Activated T-helper 1 cell treated with anti-CD3 and anti-CD28 coated beads, Interleukin-12 subunit alpha, Interleukin-12 subunit beta, Interleukin-2, Interleukin-4 antibody, amounts not matched to agents 30 ng/mL and 10 ng/mL and 1 ng/mL, durations not matched to agents 14 hours and 24 hours and 36 hours (primary cell): ENCODE measurements at regions not wholly inside any gene's neighbourhood (a gene's known extent, or its start where the extent isn't known, plus 50 kb on each side); places are given as distances from the start of the nearest gene placed in this dataset.

Experiments
- DNase-seq: peaks from one replicate; pipeline ENCODE4 v3.0.0; 2021; ENCODE audit warnings: low spot score
- H3K27ac Mint-ChIP-seq: one replicate; pipeline ENCODE4 v1.8.0; 2021; ENCODE audit warnings: mild to moderate bottlenecking, mixed read lengths
- H3K27me3 Mint-ChIP-seq: one replicate; pipeline ENCODE4 v1.8.0; 2022; ENCODE audit warnings: mild to moderate bottlenecking, moderate library complexity, mixed read lengths; ENCODE audit not compliant: insufficient read depth
- H3K36me3 Mint-ChIP-seq: one replicate; pipeline ENCODE4 v1.8.0; 2021; ENCODE audit warnings: low read depth, mixed read lengths
- H3K4me1 Mint-ChIP-seq: one replicate; pipeline ENCODE4 v1.8.0; 2021; ENCODE audit warnings: low read depth, mixed read lengths
- H3K4me3 Mint-ChIP-seq: one replicate; pipeline ENCODE4 v1.8.0; 2021; ENCODE audit warnings: mild to moderate bottlenecking, moderate library complexity, mixed read lengths
- H3K9me3 Mint-ChIP-seq: one replicate; pipeline ENCODE4 v1.8.0; 2021; ENCODE audit warnings: mixed read lengths
- intact Hi-C: fragments of 100-400 bp; cut with micrococcal nuclease; formaldehyde crosslinking; loops from one replicate; pipeline ENCODE4 v1.15.1; 2024

DNA sequence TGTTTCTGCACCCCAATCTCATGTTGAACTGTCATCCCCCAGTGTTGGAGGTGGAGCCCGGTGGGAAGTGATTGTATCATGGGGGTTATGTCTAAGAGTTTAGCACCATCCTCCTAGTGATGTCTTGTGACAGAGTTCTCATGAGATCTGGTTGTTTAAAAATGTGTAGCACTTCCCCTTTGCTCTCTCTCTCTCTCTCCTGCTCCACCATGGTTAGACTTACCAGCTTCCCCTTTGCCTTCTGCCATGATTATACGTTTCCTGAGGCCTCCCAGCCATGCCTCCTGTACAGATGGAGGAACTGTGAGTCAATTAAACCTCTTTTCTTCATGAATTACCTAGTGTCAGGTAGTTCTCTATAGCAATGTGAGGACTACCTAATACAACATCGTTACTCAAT, 396.9 kb upstream of the LRATD1 start:
- no peaks in the 10 kb centered on the region for H3K27me3 Mint-ChIP-seq
- H3K36me3 Mint-ChIP-seq: no peaks in the 10 kb centered on the region
- no peaks in the 10 kb centered on the region for H3K9me3 Mint-ChIP-seq
- intact Hi-C loops: no loop called here
- H3K4me3 Mint-ChIP-seq: no peak overlapping the region
- DNase-seq: no peak
- no peaks in the 10 kb centered on the region for H3K4me1 Mint-ChIP-seq
- no peak overlapping the region for H3K27ac Mint-ChIP-seq

DNA sequence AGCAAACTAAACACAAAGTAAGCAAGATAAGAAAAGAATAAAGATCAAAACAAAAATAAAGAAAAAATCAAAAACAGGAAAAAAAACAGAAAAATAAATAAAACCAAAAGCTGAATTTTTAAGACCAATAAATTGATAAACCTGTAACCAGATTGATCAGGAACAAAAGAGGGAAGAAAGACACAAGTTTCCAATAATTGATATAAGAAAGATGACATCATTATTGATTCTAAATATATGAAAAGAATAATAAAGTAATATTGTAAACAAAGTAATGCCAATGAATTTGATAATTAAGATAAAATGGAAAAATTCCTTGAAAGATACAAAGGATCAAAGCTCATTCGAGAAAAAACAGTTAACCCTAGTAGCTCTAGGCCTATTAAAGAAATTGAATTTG, 394.6 kb upstream of the LRATD1 start:
- no peak overlapping the region for H3K27ac Mint-ChIP-seq
- H3K4me3 Mint-ChIP-seq: no peak overlapping the region
- no peaks in the 10 kb centered on the region for H3K4me1 Mint-ChIP-seq
- H3K9me3 Mint-ChIP-seq: peaks cover 6% of the 10 kb centered on the region
- H3K27me3 Mint-ChIP-seq: no peaks in the 10 kb centered on the region
- no peaks in the 10 kb centered on the region for H3K36me3 Mint-ChIP-seq
- no peak for DNase-seq
- intact Hi-C loops: no loop called here

DNA sequence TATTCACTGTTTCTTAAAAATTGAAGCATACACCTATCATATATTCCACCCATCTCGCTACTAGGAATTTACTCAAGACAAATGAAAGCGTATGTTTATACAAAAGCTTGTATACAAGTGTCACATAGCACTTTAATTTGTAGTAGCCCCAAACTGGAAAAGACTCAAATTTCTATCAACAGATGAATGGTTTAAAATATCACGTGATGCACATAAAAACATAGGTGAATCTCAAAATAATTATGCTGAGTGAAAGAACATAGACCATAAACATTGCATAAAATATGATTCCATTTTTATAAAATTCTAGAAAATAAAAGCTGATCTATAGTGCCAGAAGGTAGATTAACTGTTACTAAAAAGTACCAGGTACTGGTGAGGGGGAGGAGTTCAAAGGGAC, 392.9 kb upstream of the LRATD1 start:
- Mint-ChIP-seq H3K4me1 (no peaks in the 10 kb centered on the region), H3K27ac (no peak overlapping the region)
- intact Hi-C loops: no loop called here

DNA sequence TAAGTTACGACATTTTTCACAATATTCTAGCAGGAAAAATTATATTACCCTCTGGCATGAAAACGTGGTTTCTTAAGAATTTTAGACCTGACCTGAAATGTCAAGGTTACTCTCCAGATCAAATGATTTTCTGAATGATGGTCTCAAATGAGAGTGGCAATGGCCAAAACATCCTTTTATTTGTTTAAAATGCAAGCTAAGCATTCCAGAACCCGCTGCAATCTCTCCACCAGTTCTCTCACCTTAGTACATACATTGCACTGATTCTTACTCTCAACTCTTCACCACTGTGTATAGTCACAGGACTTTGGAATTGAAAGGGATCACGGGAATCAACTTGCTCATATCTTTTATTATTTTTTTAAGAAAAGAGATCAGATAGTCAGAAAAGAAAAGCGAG, 391.6 kb upstream of the LRATD1 start:
- intact Hi-C loops: no loop called here
- Mint-ChIP-seq H3K27me3 (no peaks in the 10 kb centered on the region), H3K36me3 (no peaks in the 10 kb centered on the region), H3K27ac (no peak overlapping the region), H3K4me1 (no peaks in the 10 kb centered on the region), H3K4me3 (no peak overlapping the region), H3K9me3 (peaks cover 6% of the 10 kb centered on the region)
- DNase-seq: no peak

More for the DNA sequence above, 392.9 kb upstream of the LRATD1 start:
- Mint-ChIP-seq H3K4me3 (no peak overlapping the region), H3K36me3 (no peaks in the 10 kb centered on the region), H3K27me3 (no peaks in the 10 kb centered on the region), H3K9me3 (peaks cover 6% of the 10 kb centered on the region)
- DNase-seq: no peak

DNA sequence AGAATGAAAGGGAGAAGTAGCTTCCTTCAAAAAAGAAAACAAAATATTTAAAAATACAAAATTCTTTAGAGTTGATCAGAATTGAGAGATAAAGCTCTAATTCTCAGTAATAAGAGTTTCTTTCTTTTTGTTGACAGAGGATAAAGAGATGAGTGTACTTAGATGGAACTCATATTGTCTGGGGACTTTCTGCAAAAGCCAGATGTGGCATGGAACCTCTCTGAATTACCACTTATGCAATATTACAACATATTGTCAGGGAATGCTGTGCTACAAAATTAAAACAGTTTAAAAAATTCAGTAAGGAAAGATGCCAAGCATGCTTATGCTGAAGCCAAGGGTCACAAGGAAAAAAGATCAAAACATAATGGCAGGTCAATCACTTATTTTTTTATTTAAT, 386.6 kb upstream of the LRATD1 start:
- H3K4me3 Mint-ChIP-seq: no peak overlapping the region
- H3K27ac Mint-ChIP-seq: no peak overlapping the region
- H3K4me1 Mint-ChIP-seq: no peaks in the 10 kb centered on the region
- peaks cover 6% of the 10 kb centered on the region for H3K9me3 Mint-ChIP-seq
- no peaks in the 10 kb centered on the region for H3K36me3 Mint-ChIP-seq
- no peak for DNase-seq
- no peaks in the 10 kb centered on the region for H3K27me3 Mint-ChIP-seq
- intact Hi-C loops: no loop called here

DNA sequence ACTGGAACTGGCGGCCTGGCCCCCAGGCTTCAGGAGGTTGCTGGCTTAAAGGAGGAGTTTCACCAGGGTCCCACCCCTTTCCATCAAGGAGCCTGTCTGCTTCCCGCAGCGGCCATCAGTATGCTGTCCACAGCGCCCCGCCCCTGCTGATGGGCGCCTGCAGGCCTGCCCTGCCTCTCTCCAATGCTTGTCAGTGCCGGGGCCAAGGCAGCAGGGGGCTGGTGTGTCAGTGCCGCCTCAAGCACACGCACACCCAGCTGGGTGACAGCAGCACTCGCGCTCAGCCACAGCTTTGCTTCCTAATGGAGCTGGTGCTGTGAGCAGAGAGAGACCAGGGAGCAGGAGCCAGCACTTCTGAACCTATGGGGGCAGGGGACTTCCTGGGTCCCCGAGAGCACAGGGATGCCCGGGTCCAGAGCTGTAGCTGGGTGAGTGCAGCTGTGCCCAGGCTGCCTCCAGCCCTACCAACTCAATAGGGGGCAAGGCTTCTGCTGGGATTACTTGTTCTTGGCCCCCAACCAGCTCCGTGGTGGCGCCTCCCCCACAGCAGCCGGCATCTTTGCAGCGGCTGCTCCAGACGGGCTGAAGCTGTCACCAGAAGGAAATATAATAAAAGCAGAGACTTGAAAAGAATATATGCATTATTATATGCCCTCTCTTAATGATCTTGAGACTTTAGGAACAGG, 377.2 kb upstream of the LRATD1 start:
- intact Hi-C loops: no loop called here
- DNase-seq: no peak

DNA sequence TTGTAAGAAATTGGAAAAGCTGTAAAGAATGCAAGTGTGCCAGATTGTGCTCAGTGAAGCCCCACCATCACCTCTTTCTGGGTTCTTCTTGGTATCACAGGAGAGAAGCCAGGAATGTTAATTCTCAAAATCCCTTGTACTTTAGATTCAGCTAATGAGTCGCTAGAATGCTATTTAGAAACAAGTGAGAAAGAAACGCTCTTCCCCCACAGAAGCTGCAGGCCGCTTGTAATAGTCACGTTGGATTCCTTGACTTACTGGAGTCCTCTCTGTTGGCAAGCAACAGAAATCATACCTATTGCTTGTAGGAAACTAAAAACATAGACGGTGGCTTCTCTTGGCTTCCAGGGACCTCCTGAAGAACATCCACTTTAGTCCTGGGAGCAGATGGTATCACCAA, 375.6 kb upstream of the LRATD1 start:
- no peak for DNase-seq
- Mint-ChIP-seq H3K9me3 (no peaks in the 10 kb centered on the region), H3K4me1 (no peaks in the 10 kb centered on the region), H3K36me3 (no peaks in the 10 kb centered on the region), H3K27me3 (no peaks in the 10 kb centered on the region), H3K4me3 (no peak overlapping the region), H3K27ac (no peak overlapping the region)
- intact Hi-C loops: no loop called here

More for the DNA sequence above, 377.2 kb upstream of the LRATD1 start:
- no peaks in the 10 kb centered on the region for H3K4me1 Mint-ChIP-seq
- H3K27me3 Mint-ChIP-seq: no peaks in the 10 kb centered on the region
- no peaks in the 10 kb centered on the region for H3K9me3 Mint-ChIP-seq
- H3K4me3 Mint-ChIP-seq: no peak overlapping the region
- no peak overlapping the region for H3K27ac Mint-ChIP-seq
- H3K36me3 Mint-ChIP-seq: no peaks in the 10 kb centered on the region

DNA sequence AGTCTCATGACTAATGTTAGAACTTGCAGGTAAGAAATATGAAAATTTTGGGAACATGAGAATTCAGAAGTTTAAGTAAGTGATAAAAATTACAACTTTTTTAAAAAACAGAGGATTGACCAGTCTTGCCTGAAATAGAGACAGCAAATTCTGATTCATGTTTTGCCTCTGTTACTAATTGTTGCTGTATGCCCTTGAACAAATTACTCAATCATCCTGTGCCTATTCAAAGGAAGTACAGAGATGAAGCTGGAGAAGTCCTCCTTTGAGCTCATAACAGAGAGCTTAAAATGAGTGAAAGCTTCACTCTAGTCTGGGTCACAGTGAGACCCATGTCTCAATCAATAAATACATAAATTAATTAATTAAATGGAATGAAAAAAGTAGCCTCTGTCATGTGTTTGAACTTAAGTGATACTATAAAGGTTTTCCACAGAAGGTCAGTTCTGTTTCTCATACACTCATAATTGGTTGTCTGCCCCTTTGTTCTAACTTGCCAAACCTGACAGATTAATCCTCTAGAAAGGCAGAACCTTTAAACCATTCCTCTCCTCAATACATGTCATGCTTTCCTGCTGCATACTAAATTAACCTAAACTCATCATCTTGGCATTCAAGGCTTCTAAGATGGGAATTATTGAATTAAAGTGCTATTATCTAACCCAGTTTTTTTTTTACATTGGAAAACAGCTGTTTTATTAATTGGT, 374.6 kb upstream of the LRATD1 start:
- Mint-ChIP-seq H3K36me3 (no peaks in the 10 kb centered on the region), H3K4me1 (no peaks in the 10 kb centered on the region), H3K27ac (no peak overlapping the region)

DNA sequence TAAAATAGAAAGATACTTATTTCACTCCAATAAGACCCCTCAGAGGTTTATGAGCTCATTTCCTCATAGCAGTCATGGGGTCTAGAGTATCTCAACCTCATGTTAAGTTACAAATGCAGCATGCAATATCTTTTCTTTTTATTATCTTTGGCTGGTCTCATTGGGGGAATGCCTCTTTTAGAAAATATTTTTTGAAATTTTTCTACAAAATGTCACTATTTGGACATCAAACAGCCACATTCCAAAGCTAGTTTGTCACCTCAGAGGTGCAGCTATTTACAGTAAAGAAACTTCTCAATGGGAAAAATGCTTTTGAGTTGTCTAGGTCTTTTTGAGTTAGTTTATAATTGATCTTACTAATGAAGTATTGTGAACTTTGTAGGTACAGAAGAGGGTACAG, 370.7 kb upstream of the LRATD1 start:
- Mint-ChIP-seq H3K27me3 (no peaks in the 10 kb centered on the region), H3K4me1 (no peaks in the 10 kb centered on the region), H3K4me3 (no peak overlapping the region), H3K36me3 (no peaks in the 10 kb centered on the region), H3K9me3 (no peaks in the 10 kb centered on the region), H3K27ac (no peak overlapping the region)
- no peak for DNase-seq
- intact Hi-C loops: no loop called here

More for the DNA sequence above, 374.6 kb upstream of the LRATD1 start:
- intact Hi-C loops: no loop called here
- DNase-seq: no peak
- Mint-ChIP-seq H3K4me3 (no peak overlapping the region), H3K27me3 (no peaks in the 10 kb centered on the region), H3K9me3 (no peaks in the 10 kb centered on the region)

DNA sequence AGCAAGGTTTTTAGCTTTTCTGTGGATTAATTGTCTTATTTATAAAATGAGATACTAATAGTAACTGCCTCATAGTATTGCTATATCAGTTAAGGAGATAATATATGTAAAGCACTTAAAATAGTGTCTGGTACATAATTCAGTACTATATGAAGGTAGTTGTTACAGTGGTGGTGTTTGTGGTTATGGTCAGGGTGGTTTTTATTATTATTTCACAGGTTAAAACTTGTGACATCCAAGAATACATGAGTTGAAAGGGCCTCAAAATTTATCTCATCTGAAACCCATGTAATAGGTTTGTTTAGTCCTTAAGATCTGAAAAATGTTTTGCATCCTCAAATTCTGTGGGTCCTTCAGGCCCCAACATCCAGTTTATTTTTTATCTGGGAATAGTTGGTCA, 369.5 kb upstream of the LRATD1 start:
- H3K27me3 Mint-ChIP-seq: no peaks in the 10 kb centered on the region
- no peak overlapping the region for H3K27ac Mint-ChIP-seq
- no peaks in the 10 kb centered on the region for H3K36me3 Mint-ChIP-seq
- no peak for DNase-seq
- no peaks in the 10 kb centered on the region for H3K9me3 Mint-ChIP-seq
- no peaks in the 10 kb centered on the region for H3K4me1 Mint-ChIP-seq
- no peak overlapping the region for H3K4me3 Mint-ChIP-seq
- intact Hi-C loops: no loop called here

DNA sequence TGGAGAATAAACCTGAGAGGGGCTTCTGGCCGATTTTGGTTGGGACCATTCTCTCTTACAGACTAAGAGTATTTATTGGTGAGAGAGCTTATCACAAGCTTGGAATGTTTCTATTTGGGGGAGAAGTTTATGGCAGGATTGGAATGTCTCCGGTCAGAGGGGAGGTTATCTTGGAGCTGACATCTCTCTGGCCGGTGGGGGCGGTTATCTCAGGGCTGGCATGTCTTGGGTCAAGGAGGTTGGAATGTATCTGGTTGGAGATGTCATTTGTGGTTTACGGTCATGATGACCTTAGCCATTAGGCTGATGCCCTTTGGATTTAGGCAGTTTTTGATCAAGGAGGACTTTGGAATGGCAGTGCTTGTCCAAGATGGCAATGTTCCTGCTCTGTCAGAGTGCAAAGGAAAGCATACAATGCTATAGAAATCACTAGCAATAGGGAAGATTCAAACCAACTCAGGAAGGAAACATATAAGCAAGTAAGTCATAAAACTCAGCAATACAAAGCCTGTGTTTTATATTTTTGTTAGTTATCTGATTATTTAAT, 362.4 kb upstream of the LRATD1 start:
- intact Hi-C loops: no loop called here
- no peaks in the 10 kb centered on the region for H3K36me3 Mint-ChIP-seq
- no peaks in the 10 kb centered on the region for H3K4me1 Mint-ChIP-seq
- no peak overlapping the region for H3K27ac Mint-ChIP-seq
- DNase-seq: no peak
- H3K4me3 Mint-ChIP-seq: no peak overlapping the region
- H3K9me3 Mint-ChIP-seq: peaks cover 3% of the 10 kb centered on the region
- H3K27me3 Mint-ChIP-seq: no peaks in the 10 kb centered on the region

DNA sequence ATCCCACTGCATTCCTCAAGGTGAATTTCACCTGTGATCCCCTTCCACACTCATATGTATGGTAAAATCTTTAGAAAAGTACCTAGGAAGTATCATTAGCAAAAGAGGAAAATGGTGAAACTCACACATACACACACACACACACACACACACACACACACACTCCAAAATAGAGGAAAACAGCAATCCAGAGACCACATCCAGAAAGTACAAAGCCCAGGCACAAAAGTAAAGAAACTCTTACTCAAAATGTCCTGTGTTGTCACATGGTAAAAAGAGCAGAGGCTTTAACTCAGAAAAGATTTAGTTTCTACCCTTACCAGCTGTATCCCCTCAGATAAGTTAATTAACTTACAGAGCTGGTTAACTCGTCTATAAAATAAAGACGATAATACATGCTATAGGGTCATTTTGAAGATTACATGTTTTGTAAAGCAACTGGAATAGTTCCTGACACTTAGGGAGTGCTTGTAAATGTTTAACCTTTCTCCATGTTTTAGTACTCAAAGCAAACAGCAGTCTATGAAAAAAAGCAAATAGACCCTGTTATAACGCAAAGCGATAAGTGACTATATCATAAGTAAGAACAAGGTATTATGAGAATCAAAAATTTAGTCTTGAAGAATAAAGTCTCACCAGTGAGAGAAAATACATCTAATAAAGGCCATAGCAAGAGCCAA, 360.0 kb upstream of the LRATD1 start:
- no peaks in the 10 kb centered on the region for H3K27me3 Mint-ChIP-seq
- H3K4me1 Mint-ChIP-seq: no peaks in the 10 kb centered on the region
- H3K9me3 Mint-ChIP-seq: peaks cover 8% of the 10 kb centered on the region
- no peak overlapping the region for H3K27ac Mint-ChIP-seq
- H3K4me3 Mint-ChIP-seq: no peak overlapping the region
- no peak for DNase-seq
- H3K36me3 Mint-ChIP-seq: no peaks in the 10 kb centered on the region
- intact Hi-C loops: no loop called here

DNA sequence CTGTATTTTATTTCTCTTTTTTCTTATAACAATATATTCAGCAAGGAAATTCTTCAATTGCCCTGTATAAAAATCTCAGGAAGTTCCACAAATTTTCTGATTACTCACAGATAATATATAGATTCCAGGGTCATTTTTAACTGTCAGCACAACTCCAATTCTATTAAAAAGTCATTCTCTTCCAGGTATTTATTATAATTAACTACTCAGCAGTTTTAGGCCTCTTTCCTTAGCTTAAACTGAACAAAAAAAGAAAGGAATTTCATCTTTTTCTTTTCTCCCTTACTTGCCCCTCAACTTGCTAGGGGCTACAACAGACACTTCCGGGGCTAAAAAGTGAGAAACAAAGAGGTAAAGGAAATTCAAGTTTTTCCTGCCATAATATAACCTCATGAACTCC, 358.9 kb upstream of the LRATD1 start:
- DNase-seq: no peak
- no peaks in the 10 kb centered on the region for H3K4me1 Mint-ChIP-seq
- H3K36me3 Mint-ChIP-seq: no peaks in the 10 kb centered on the region
- no peak overlapping the region for H3K4me3 Mint-ChIP-seq
- H3K27me3 Mint-ChIP-seq: no peaks in the 10 kb centered on the region
- intact Hi-C loops: no loop called here
- H3K9me3 Mint-ChIP-seq: peaks cover 8% of the 10 kb centered on the region
- no peak overlapping the region for H3K27ac Mint-ChIP-seq
